Caki2 (cell line): ENCODE measurements at regions not wholly inside any gene's neighbourhood (a gene's known extent, or its start where the extent isn't known, plus 50 kb on each side); places are given as distances from the start of the nearest gene placed in this dataset.
A peak's percentile ranks its signal among the peaks of the same experiment; 100 is the strongest.
"Not testable (repeated sequence)": the region's sequence is repeated elsewhere in the genome, so short reads cannot be mapped to it uniquely, and the experiment has no call there.

ENCODE experiments used
- DNase-seq: peaks from one replicate; pipeline ENCODE4 v3.0.0-alpha.2; 2015; ENCODE audit warnings: low read depth
- in situ Hi-C: cut with HindIII; loops from 2 replicates; pipeline ENCODE4 v1.10.0; 2016; ENCODE audit warnings: low sequenced_read_pairs, low pct_unique_long_range_greater_than_20kb, mixed read lengths

DNA sequence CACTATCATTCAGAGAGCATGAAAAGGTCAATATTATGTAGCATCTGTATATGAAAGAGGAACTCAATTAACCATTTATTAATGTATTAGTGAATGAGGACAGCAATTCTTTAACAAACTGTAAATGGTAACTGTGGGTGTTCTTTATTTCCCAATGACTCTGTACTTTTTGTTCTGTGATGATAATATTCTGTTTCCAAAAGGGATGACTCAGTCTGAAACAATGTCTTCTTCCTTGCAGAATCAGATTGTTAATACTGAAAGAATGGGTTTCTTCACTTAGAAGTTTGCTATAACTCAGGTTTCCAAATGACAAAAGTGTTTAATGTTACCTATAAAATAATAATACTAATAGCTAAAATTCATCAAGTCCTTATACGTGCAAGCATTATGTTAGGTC is 1518.7 kb upstream of the WWC1 start:
- in situ Hi-C loops = no loop called here
- DNase-seq = peak; percentile 19

DNA sequence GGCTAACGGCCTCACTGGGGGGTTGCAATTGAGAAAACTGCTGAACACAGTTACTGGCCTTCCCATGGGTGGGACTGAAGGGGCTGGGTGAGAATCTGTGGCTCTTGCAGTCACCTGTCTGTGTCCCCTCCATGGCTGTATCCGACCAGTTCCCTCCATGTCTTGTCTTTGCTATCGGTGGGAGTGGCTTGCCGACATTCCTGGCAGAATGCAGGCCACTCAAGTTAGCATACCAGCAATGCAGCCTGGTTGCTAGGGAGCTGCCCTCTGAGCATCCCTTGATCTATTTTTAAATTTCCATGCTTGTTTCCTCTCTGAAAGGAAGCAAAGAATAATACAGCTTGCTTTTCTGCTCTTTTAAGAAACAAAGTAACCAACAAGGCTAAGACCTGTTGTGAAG is 1509.7 kb upstream of the WWC1 start:
- DNase-seq = no peak
- in situ Hi-C loops = no loop called here

DNA sequence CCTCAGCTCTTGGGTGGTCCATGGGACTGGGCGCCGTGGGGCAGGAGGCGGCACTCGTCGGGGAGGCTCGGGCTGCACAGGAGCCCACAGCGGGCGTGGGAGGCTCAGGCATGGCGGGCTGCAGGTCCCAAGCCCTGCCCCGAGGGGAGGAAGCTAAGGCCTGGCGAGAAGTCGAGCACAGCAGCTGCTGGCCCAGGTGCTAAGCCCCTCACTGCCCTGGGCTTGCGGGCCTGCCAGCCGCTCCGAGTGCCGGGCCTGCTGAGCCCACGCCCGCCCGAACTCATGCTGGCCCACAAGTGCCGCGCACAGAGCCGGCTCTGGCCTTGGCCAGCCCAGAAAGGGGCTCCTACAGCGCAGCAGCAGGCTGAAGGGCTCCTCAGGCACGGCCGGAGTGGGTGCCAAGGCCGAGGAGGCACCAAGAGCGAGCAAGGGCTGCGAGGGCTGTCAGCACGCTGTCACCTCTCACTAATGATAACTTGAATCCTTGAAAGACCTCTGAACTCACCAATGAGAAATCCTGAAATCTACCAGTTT is 1506.8 kb upstream of the WWC1 start:
- no peak for DNase-seq
- in situ Hi-C loops = no loop called here

DNA sequence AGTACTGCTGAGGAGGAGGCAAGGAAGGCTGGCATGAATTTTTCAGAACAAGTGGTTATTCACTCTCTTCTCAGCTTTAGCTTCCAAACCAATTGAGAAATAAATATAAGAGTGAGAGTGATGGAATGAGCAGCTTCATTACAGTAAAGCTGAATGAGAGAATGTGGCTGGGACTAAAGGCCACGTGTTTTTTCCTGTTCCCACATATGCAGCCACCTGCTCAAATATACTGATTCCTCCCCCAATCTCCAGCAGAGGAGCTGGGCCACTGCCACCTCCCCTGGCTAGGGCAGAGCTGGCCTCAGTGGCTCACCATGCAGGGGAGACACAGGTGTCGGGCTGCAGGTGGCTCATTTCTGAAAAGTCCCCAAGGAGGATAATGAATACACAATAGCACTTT is 1505.3 kb upstream of the WWC1 start:
- in situ Hi-C loops = no loop called here
- DNase-seq = no peak

DNA sequence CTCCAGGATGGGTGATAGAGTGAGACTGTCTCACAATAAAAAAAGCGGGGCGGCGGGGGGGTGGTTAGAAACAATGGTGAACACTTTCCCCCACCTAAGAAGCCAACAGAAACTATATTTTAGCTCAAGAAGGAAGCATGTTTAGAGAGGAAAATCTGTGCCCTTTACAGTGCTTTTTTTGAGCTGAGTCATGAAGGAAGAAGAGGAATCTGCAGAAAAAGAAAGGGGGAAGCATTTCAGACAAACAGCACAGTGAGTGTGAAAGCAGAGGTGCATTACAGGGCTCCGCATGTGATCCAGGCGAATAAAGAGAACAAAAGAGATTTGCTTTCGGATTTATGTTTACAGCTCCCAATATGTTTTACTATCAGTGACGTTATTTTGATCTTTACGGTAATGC is 1504.6 kb upstream of the WWC1 start:
- in situ Hi-C loops = no loop called here
- no peak for DNase-seq

DNA sequence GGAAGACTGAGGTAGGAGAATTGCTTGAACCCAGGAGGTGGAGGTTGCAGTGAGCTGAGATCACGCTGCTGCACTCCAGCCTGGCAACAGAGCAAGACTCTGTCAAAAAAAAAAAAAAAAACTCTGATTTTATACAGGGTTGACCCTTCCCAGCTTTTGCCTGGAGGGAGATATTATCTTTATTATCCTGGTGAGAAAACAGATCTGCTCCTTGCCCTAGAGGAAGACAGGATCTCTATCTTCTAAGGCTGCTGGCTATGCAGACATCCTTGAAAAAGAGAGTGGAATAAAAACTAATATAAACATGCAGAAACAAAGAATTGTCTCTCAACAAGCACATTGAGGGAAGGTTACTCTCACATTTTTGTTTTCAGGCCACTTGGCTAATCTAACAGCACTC is 1503.4 kb upstream of the WWC1 start:
- no peak for DNase-seq
- in situ Hi-C loops = no loop called here

DNA sequence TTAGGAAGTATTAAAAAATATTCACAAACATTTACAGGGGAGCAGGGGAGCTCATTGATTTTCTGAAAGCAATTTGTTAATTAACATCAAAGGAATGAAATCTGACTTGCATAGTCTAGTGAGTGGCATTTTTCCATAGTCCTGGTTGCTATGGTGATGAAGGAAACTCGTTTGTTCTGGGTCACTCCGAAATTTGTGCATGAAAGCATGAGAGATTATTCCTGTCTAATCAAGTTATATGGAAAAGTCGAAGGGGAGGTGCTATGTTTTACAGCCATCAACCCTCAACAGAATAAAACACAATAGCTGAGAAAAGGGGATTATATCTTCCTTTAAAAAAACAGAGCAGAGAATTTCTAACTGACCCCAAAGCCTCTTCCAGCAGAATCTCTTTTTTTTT is 1495.7 kb upstream of the WWC1 start:
- in situ Hi-C loops = no loop called here
- no peak for DNase-seq

DNA sequence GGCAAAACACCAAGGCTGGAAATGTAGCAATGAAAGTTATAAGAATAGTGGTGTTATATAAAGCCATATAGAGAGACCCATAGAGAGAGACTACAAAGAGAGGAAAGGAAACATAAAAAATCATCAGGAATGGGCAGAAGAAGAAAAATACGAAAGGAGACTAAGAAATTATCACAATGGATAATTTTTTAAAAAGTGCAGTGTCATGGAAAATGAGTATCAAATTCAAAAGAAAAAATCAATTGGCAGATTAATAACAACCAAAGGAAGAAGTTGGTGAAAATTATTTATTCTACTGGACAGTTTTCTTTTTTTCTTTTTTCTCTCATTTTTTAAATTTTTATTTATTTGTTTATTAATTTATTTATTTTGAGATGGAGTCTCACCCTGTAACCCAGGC is 1488.4 kb upstream of the WWC1 start:
- DNase-seq = no peak
- in situ Hi-C loops = no loop called here

DNA sequence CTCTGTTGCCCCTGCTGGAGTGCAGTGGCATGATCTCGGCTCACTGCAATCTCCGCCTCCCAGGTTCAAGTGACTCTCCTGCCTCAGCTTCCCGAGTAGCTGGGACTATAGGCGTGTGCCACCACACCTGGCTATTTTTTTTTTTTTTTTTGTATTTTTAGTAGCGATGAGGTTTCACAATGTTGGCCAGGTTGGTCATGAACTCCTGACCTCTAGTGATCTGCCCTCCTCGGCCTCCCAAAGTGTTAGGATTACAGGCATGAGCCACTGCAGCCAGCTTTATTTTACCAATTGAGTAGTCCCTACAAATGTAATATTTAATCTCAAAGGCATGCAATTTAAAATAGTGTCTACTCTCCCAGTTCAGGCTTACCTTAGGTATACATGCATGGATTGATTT is 1487.2 kb upstream of the WWC1 start:
- DNase-seq, in situ Hi-C loops: not testable (repeated sequence)

DNA sequence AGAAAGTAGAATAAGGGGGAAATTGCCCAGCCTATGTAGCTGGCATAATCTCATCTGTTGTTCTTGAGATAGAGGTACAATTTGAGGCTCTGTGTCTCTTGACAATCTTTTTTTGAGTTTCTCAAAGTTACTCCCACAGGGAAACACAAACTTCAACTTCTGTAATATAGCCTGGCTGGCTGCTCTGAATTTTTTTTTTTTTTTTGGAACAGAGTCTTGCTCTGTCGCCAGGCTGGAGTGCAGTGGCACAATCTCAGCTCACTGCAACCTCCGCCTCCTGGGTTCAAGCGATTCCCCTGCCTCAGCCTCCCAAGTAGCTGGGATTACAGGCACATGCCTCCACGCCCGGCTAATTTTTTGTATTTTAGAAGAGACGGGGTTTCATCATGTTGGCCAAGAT is 1486.8 kb upstream of the WWC1 start:
- DNase-seq, in situ Hi-C loops: not testable (repeated sequence)

DNA sequence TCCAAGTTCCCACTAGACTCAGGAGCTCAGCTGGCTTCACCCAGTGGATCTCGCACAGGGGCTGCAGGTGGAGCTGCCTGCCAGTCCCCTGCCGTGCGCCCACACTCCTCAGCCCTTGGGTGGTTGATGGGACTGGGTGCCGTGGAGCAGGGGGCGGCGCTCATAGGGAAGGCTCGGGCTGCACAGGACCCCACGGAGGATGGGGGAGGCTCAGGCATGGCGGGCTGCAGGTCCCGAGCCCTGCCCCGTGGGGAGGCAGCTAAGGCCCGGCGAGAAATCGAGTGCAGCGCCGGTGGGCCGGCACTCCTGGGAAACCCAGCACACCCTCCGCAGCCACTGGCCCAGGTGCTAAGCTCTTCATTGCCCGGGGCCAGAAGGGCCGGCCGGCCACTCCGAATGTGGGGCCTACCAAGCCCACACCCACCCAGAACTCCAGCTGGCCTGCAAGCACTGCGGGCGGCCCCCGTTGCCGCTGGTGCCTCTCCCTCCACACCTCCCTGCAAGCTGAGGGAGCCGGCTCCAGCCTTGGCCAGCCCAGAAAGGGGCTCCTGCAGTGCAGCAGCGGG is 1481.3 kb upstream of the WWC1 start:
- in situ Hi-C loops, DNase-seq: not testable (repeated sequence)

DNA sequence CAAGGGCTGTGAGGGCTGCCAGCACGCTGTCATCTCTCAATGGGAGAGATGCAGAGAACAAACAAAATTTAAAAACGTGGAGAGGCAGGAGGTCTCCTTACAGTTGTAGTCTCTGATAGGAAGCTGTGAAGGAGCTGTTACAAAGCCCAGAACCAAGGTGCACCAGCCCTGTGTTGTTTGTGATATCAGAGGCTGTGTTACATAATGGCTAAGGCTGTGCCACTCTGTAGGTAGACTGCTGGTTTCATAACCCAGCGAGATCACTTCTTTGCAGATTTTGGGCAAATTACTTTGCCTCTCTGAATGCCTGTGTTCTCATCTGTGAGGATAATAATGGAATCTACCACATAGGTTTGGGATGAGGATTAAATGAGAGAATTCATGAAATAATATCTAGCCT is 1480.7 kb upstream of the WWC1 start:
- DNase-seq = no peak
- in situ Hi-C loops = no loop called here

DNA sequence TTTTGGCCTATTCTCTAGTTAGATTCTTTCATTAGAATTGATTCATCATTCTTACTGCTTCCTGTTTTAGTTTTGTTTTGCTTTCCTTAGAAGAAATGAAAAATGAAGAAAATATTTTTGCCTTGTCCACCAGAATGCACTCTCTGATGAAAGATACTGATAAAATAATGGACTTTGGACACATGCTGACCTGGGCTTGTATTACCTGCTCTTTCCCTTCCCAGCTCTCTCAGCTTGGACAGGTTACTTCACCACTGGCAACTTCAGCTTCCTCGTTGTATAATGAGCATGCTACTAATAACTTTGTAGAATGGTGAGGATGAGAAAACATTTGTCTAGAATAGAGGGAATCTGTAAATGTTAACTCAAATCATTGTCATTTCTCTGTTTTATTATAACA is 1468.1 kb upstream of the WWC1 start:
- in situ Hi-C loops = no loop called here
- DNase-seq = no peak

DNA sequence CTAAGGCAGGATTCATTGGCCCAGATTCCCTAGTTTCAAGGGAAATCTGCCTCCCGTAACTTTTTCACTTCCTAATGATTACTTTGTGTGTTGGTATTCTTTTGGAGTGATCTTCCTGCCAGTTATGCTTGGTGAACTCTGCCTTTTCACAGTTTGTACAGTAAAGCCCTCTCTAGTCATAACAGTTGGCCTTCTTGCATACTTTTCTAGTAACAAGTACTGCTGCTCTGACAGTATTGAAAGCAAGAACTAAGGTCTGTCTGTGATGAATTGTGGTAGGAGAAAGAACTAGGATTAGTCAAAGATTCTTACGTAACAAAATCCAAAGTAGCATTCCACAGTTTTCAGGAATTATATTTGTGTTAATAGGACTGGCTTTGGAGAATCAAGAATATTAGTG is 1457.2 kb upstream of the WWC1 start:
- in situ Hi-C loops = no loop called here
- no peak for DNase-seq

DNA sequence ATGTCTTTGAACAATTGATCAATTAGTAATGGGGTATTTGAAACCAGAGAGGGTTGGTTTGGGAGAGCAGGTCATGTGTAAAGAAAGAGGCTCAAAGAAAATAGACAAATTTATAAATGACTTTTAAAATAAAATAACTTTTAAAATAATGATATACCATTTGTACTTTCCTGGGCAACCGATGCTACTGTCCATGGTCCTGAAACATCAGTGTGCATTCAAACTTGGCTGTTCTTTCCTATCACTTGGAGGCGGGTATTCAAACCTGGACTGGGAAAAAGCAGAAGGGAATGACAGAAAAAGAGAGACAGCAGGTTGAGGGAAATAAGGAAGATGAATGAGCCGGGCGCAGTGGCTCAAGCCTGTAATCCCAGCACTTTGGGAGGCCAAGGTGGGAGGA is 1446.4 kb upstream of the WWC1 start:
- peak; percentile 26 for DNase-seq
- in situ Hi-C loops = no loop called here

DNA sequence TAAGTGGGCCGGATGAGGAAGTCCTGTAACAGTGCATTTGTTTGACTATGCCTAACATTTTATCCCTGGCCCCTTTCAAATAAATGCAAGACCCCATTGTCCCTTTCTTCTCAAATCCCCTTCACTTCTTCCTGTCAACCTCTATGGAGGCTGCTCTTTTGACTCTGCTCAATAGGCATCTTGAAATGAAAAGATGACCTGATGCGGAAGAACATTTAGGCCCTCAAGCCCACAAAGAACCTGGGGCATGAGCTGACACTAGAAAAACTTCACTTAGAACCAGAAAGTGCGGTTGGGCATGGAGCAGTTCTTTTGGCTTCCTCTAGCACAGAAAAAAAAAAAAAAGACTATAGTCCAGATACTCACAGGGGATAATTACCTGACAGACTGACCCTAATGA is 1434.7 kb upstream of the WWC1 start:
- in situ Hi-C loops = no loop called here

DNA sequence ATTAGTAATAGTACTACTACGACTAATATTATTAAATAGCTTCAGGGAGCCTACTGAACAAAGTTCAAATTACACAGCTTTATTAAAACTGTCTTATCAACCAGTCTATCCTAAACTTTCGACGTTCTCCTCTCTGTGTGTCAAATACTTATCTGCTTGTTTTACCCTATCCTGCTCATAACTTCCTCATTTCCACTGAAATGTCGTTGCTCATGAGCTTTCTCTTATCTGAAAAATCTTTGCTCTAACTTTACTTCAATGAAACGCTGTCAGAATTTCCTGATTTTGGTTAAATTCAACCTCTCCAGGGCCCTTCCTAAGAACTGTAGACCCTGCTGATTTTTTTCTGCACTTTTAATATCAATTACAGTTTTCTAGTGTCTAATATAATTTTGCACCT is 1431.0 kb upstream of the WWC1 start:
- in situ Hi-C loops = no loop called here
- no peak for DNase-seq

More for the DNA sequence above, 1434.7 kb upstream of the WWC1 start:
- no peak for DNase-seq

DNA sequence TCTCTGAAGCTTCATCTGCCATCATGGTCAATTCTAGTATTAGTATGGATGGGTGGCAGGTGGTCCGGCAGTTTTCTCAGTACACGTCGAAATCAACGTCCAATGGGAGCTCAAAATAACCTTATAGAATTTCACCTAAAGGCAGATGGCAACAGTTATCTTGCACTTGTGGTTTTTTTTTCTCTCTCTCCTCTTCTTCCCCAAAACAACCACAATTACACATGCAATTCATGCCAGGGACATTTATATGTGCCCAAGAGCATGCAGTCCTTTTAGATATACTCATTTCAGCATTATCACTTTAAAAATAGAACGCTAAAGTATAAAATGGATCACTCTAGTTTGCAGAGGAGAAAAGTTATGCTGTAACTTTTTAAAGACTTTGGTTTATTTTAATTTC is 1428.9 kb upstream of the WWC1 start:
- no peak for DNase-seq
- in situ Hi-C loops = no loop called here

DNA sequence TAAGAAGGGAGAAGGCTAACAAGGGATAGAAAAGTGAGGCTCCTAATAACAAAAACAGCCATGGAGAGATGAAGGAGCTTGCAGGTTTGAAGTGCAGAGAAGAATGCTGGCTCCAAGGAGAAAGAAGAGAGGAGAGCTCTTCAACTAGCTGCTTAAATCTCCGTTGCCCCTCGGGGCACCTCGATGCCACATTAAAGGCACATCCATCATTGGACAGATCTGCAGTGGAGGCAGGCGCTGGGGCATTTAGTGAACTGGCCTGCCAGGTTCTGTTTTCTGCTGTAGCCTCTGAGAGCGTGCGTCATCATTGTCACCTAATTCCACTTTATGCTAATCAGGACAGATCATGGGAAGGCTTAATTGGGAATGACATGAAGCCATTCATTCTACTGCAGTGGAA is 1426.2 kb upstream of the WWC1 start:
- in situ Hi-C loops = no loop called here
- no peak for DNase-seq

DNA sequence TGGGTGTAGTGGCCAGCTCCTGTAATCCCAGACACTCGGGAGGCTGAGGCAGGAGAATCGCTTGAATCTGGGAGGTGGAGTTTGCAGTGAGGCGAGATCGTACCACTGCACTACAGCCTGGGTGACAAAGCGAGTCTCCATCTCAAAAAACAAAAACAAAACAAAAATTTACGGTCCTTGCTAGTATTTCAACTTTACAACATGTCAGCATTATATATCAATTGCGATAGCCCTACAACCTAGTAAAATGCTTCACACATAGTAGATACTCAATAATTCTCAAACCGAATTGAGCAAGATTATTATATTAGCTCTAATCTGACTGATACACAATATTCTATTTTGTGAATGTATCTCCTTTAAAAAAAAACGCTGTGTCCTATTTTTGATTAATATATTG is 1411.0 kb upstream of the WWC1 start:
- in situ Hi-C loops = no loop called here
- no peak for DNase-seq

DNA sequence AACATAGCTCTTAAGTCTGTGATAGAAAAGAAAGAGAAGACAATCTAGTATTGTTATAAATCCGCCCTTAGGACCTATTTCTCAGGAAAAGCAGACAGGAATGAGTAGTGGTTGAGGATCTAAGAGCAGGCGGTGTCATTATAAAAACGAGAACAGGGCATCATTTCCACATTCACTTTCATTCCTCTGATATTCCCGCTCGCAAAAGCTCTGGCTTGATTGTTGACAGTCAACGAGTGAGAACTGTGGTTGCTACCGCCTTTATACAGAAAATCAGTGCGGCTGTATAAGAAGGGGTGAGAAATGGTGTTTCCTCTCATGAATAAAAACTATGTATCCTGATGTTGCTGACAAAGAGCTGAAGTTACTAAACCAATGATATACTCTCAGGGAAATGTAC is 1409.6 kb upstream of the WWC1 start:
- in situ Hi-C loops = no loop called here

More for the DNA sequence above, 1409.6 kb upstream of the WWC1 start:
- no peak for DNase-seq
